Stimulated activated CD8-positive, alpha-beta memory T cell treated with anti-CD3 and anti-CD28 coated beads, Interleukin-15, amount 100 ng/mL, for 24 hours (primary cell): ENCODE measurements at regions not wholly inside any gene's neighbourhood (a gene's known extent, or its start where the extent isn't known, plus 50 kb on each side); places are given as distances from the start of the nearest gene placed in this dataset.

ENCODE experiments used
- DNase-seq: peaks from one replicate; pipeline ENCODE4 v3.0.0-alpha.2; 2020; ENCODE audit warnings: low read depth

- no peak for DNase-seq
Observed at GRCh38 chr11:127223633-127224032, 223.1 kb upstream of the KIRREL3 start.

- no peak for DNase-seq
Observed at GRCh38 chr11:127223026-127223425, 222.5 kb upstream of the KIRREL3 start.

GRCh38 chr11:127219704-127220103, 219.1 kb upstream of the KIRREL3 start:
- DNase-seq: no peak

- no peak for DNase-seq
Observed at GRCh38 chr11:127218275-127218608, 217.7 kb upstream of the KIRREL3 start.

- DNase-seq: no peak
Observed at GRCh38 chr11:127217452-127218274, 217.1 kb upstream of the KIRREL3 start.

- DNase-seq: no peak
Observed at GRCh38 chr11:127205688-127206217, 205.2 kb upstream of the KIRREL3 start.

- no peak for DNase-seq
Observed at GRCh38 chr11:127203490-127203889, 202.9 kb upstream of the KIRREL3 start.

GRCh38 chr11:127202105-127202504, 201.5 kb upstream of the KIRREL3 start:
- DNase-seq: no peak

- DNase-seq: no peak
Observed at GRCh38 chr11:127199306-127199801, 198.8 kb upstream of the KIRREL3 start.

GRCh38 chr11:127195501-127196120, 195.0 kb upstream of the KIRREL3 start:
- DNase-seq: no peak

- no peak for DNase-seq
Observed at GRCh38 chr11:127194521-127194920, 194.0 kb upstream of the KIRREL3 start.

GRCh38 chr11:127193950-127194349, 193.4 kb upstream of the KIRREL3 start:
- no peak for DNase-seq

- DNase-seq: no peak
Observed at GRCh38 chr11:127191689-127192088, 191.1 kb upstream of the KIRREL3 start.

- no peak for DNase-seq
Observed at GRCh38 chr11:127191261-127191660, 190.7 kb upstream of the KIRREL3 start.

- DNase-seq: no peak
Observed at GRCh38 chr11:127182586-127183203, 182.1 kb upstream of the KIRREL3 start.

GRCh38 chr11:127157225-127157624, 156.7 kb upstream of the KIRREL3 start:
- no peak for DNase-seq

- no peak for DNase-seq
Observed at GRCh38 chr11:127149410-127149809, 148.8 kb upstream of the KIRREL3 start.

- DNase-seq: no peak
Observed at GRCh38 chr11:127143251-127143650, 142.7 kb upstream of the KIRREL3 start.

- no peak for DNase-seq
Observed at GRCh38 chr11:127138613-127139012, 138.0 kb upstream of the KIRREL3 start.

- no peak for DNase-seq
Observed at GRCh38 chr11:127137771-127138280, 137.3 kb upstream of the KIRREL3 start.

GRCh38 chr11:127136438-127136837, 135.9 kb upstream of the KIRREL3 start:
- DNase-seq: no peak

- DNase-seq: no peak
Observed at GRCh38 chr11:127135256-127135655, 134.7 kb upstream of the KIRREL3 start.

- no peak for DNase-seq
Observed at GRCh38 chr11:127133061-127133460, 132.5 kb upstream of the KIRREL3 start.
